Stimulated activated CD8-positive, alpha-beta memory T cell treated with anti-CD3 and anti-CD28 coated beads, Interleukin-2, amount 100 ng/mL, for 48 hours (primary cell): ENCODE measurements at regions not wholly inside any gene's neighbourhood (a gene's known extent, or its start where the extent isn't known, plus 50 kb on each side); places are given as distances from the start of the nearest gene placed in this dataset.
A peak's percentile ranks its signal among the peaks of the same experiment; 100 is the strongest.

Experiments
- DNase-seq, 2 donors: peaks; one replicate each; pipeline ENCODE4 v3.0.0-alpha.2; 2020; ENCODE audit warnings: low read depth in 2 of 2

DNA sequence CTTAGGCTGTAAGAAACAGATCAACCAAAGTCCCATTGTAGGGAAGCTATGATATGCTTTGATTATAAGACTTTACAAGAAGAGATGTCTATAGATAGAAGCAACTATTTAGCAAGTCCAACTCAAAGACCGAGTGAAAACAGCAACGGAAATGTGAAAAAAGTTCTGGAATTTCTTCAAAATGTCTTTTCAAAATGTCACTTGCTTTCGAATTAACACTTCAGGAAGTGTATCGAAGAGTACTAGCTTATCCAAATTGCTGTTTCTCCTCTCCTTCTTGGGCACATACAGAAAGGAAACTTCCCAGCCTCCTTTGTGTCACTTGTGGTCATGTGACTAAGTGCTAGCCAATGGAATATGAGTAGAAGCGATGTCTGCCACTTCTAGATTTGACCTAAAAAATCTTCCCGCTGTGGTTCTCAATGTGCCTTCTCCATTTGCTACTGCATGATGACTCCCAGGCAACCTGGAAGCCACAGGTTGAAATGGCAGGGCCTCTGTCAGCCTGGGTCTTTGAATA is 89.9 kb downstream of the TSEN15 start:
- DNase-seq: no peak

DNA sequence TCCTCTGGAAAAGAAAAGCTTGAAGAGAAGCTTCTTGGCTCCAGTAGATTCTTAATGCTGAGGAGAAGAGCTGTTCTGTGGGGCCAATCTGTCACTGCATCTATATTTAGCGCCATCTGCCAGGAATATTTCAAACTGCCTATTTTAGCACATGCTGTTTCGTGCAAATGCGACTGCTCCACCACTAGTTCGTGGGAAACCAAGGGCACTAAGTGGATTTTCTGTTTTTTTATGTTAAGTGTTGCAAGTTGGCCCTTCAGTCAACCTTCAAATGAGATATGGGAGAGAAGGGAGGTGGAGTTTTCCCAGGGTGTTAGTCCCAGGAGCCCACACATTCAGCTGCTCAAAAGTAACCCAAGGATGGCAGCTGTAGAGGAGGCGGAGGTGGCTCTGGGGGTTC is 91.9 kb downstream of the TSEN15 start:
- no peak for DNase-seq

- DNase-seq: no peak
These were observed 93.6 kb downstream of the TSEN15 start for GRCh38 chr1:184145083-184145482.

GRCh38 chr1:184146202-184146601 is 94.7 kb downstream of the TSEN15 start:
- no peak for DNase-seq

DNA sequence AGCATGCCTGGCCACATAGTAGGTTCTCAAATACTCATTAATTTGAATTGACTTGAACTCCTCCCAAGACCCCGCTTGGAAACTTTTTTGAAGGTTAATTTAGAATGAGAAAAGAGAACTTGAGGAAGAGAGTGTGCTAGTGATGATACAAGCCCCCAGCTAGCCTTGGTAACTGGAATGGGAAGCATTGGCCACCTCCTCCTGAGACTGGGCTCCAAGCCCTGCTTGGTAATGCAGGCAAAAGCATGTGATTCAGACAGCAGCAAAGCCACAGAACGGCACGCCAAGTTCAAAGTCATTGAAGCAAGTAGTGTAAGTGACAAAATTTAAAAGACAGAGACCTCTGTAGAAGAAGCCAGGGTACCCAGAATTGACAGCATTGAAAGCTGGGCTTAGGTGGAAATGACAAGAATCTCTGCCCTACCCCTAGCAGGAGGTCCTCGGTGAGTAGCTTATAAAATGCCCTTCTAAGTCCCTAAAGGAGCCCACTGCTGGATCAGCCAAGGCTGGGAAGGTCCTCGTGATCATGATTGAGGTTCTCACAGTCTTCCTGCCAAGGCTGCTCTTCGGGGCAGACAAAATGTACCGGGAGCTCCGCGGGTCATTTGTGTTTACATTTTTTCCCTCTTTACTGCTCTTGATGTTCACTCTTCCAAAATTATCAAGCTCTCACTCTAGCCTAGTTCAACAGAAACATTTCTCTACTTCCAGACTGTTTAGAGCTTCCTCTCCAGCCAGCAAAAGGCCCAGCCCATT is 99.4 kb downstream of the TSEN15 start:
- DNase-seq: no peak

DNA sequence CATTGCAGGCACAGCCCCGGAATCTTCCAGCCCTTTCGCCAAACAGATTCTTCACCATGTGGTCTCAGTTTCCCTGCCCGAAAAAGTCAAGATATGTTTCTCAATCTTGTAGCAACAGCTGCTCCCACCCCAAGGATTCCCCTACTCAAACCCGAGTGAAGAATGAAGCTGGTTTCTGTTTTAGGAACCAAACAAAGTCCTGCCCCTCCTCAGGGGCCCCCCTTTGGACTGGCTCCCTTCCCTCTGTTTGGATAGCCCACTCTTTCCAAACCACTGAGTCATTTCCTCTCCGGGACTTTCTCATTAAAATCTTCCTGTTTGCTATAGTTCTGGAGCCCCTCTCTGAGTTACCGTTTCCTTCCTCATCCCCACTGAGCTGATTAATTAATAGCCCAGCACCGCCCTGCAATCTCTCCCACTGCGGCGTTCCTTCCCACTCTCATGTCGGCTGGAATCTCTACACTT is 100.9 kb downstream of the TSEN15 start:
- no peak for DNase-seq

DNA sequence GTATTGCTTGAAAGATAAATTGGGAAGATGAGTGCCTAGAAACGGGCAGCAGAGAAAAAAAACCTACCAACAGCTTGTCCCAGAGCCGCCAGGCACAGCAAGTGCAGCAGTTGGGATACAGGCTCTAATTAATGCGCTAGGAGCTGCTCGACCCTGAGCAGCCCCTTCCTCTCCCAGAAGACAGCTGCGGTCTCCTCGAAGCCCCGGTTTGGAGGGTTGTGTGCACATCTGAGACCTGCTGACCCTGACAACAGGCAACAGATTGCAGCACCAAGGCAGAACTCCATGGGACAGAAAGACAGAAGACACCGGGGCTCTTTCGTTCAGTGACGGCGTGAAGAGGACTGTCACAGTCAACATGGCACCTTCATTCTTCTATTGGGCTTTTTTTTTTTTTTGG is 101.4 kb downstream of the TSEN15 start:
- no peak for DNase-seq

DNA sequence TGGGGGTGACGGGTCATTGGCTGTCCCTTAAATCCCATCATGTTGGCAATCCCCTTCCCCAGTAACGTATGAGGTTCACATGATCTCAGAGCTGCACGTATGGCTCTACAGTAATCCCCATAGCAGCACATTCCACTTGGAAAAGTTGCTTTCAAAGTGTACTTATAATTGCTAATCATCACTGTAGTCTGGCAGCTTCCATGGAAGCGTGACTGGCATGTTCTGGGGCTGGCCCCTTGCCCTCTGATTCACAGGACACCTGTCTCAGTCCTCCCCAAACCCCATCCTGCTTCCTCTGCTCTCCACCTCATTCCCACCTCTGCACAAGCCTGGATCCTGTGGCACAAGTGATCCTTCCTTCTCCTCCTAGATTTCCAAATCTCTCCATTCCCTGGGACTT is 102.2 kb downstream of the TSEN15 start:
- no peak for DNase-seq

- DNase-seq: no peak
These were observed 105.2 kb downstream of the TSEN15 start for GRCh38 chr1:184156521-184157393.

DNA sequence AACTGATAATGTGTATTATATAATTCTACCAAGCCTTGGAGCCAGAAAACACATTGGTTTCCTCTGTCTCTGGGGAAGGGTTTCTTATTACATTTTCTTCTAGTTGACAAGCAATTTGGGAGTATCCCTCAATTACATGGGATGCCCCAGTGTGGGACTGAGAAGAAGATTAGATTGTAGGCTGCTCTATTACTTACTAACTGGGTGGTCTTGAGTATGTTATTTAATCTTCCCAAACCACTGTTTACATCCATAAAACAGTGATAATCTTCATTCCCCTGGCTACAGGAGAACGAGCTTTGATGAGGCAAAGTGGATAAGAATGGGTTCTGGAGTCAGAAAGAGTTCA is 105.8 kb downstream of the TSEN15 start:
- no peak for DNase-seq

GRCh38 chr1:184158896-184159681 is 107.6 kb downstream of the TSEN15 start:
- no peak for DNase-seq

DNA sequence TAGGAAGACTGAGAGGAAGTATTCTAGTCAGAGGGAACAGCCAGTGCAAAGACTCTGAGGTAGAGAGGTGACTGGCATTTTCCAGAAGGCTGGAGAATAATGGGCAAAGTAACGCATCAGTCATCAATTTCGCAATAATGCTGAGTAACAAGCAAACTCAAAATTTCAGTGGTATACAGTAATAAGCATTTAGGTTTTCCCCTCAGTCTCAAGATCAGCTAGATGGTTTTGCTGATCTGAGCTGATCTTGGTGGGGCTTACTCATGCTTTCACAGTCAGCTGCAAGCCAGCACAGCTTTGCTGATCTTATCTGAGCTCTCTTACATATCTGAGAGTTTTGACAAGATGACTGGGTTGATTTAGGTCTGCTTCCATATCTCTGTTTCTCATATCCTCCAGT is 108.7 kb downstream of the TSEN15 start:
- peak in 1 of 2 donors; percentile 23 for DNase-seq

DNA sequence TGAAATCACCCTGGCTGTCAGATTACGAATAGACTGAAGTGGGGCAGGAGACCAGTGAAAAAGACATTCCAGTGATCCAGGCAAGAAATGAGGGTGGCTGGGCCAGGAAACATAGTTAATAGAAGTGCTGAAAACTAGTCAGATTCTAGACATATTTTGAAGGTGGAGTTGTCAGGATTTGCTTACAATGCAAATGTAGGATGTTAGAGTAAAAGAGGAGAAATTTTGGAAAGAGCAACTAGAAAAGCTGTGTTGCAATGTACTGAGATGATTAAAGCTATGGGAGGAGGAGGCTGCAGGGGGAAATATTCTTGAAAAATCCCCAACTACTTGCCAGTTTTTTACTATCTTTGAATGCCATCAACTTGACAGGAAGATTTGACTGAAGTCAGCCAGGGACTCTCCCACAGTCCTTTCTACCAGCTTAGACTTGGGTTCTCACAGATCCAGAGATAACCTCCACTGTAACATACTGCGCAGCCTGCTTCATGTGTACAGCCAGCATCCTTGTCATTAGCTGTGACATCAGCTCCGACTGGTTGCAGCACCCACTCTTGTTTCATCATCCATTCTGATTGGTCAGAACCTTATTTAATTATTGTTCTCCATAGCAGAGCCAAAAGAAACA is 109.7 kb downstream of the TSEN15 start:
- peak in 1 of 2 donors; percentile 12 for DNase-seq

GRCh38 chr1:184162281-184162680 is 110.8 kb downstream of the TSEN15 start:
- no peak for DNase-seq

DNA sequence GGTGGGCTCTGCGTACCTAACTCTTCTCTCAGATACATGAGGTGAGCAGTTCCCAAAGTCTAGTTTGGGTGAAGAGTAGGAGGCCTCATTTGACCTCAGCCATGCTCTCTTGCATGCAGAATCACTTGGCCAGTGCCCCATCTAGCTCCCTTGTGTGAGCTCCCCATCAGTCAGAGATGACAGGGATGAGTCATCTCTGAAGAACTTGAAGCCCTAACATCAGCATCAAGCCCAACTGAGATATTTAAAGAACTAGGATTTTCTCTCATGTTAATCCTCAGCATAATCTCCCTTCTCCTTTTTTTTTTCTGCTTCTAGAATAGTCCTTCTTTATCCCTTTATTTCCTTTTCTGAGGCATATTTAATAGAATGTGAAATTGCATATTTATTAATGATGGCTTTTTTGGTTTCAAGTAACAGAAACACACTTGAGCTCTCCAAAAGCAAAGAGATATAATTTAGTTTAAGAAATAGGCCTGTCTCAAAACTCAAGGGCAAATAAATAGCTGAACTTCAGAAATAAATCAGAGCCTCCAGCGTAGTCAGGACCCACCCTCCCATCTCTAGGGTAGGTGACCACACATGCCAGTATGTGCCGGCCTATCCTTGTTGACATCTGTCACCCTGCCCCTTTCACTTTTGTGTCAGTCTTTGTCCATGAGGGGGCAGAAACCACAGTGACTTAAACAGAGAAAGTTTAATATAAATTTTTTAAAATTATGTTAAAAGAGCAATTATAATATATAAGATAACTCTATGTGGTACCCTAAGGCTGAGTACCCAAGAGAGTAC is 112.3 kb downstream of the TSEN15 start:
- no peak for DNase-seq

DNA sequence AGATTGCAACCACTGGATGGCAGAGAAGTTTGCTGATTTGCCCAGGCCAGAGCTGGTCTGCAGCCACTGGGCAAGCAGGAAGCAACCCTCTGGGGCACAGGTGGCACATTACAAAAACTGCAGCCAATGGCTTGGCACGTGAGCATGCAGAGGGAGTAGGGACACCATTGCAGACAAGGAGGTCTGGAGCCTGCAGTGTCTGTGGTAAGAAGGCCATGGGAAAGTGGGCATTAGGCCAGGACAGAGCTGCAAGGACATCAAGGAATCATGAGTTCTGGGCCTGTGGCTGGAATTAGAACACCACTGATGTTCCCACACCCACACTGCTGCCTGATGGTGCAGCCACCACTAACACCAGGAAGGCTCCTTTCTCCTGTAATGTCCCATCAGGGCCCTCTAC is 113.0 kb downstream of the TSEN15 start:
- no peak for DNase-seq

GRCh38 chr1:184166485-184166884 is 115.0 kb downstream of the TSEN15 start:
- no peak for DNase-seq

GRCh38 chr1:184167352-184167751 is 115.8 kb downstream of the TSEN15 start:
- DNase-seq: no peak

GRCh38 chr1:184170719-184171118 is 119.2 kb downstream of the TSEN15 start:
- DNase-seq: no peak

DNA sequence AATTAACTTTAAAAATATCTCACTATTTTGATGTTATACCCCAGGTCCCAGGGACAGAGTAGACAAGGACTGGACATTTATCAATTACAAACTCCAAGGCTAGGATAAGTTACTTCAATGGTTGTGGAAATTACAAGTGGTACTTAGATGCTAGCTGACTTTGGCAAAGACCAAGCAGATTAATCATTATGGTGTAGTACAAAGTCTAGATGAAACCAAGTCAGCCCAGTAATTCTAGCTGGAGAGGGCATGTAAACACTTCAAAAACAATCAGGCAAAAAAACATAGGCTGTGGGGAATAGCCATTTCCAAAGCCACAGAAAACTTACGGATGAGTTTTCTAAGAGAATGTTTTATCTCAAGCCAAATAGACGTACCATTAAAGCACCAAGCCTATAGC is 124.5 kb downstream of the TSEN15 start:
- no peak for DNase-seq

DNA sequence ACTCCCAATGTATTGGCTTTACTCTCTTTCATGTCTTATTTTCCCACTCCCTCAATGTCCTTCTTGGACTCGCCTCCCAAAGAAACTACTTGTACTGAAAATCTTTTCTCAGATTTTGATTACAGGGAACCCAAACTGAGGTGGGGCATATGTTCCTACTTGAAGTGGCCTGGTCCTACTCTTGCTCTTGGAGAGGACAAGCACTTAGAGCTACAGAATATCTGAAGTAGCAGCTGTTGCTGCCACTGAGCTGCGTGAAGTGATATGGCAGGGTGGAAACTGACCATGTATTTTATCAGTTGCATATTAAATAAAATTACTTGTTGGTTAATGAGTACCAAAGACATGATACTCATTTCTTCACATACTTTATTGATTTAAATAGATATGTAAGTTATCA is 129.5 kb downstream of the TSEN15 start:
- DNase-seq: no peak
